AG20443 (cell line): ENCODE measurements at regions not wholly inside any gene's neighbourhood (a gene's known extent, or its start where the extent isn't known, plus 50 kb on each side); places are given as distances from the start of the nearest gene placed in this dataset.
"Not testable (repeated sequence)": the region's sequence is repeated elsewhere in the genome, so short reads cannot be mapped to it uniquely, and the experiment has no call there.

ENCODE experiments used
- DNase-seq: peaks from one replicate; pipeline ENCODE4 v3.0.0; 2012; ENCODE audit warnings: low spot score, mixed read lengths

GRCh38 chr18:1488957-1489356 lies 584.3 kb downstream of the ADCYAP1 start:
- DNase-seq: no peak

- DNase-seq: no peak
Measured at GRCh38 chr18:1495387-1495786, 590.7 kb downstream of the ADCYAP1 start.

GRCh38 chr18:1496096-1496495 lies 591.4 kb downstream of the ADCYAP1 start:
- no peak for DNase-seq

GRCh38 chr18:1498216-1498615 lies 593.5 kb downstream of the ADCYAP1 start:
- DNase-seq: no peak

- DNase-seq: no peak
Measured at GRCh38 chr18:1499265-1499664, 594.6 kb downstream of the ADCYAP1 start.

GRCh38 chr18:1503847-1504246 lies 599.2 kb downstream of the ADCYAP1 start:
- no peak for DNase-seq

GRCh38 chr18:1505856-1506255 lies 601.2 kb downstream of the ADCYAP1 start:
- no peak for DNase-seq

- DNase-seq: no peak
Measured at GRCh38 chr18:1510542-1511179, 606.0 kb downstream of the ADCYAP1 start.

- DNase-seq: no peak
Measured at GRCh38 chr18:1511619-1512311, 607.1 kb downstream of the ADCYAP1 start.

- DNase-seq: no peak
Measured at GRCh38 chr18:1513519-1513918, 608.8 kb downstream of the ADCYAP1 start.

- not testable (repeated sequence) for DNase-seq
Measured at GRCh38 chr18:1521588-1522248, 617.0 kb downstream of the ADCYAP1 start.

GRCh38 chr18:1522249-1522615 lies 617.6 kb downstream of the ADCYAP1 start:
- DNase-seq: no peak

GRCh38 chr18:1526991-1527390 lies 622.3 kb downstream of the ADCYAP1 start:
- DNase-seq: no peak

- DNase-seq: no peak
Measured at GRCh38 chr18:1527805-1528204, 623.1 kb downstream of the ADCYAP1 start.

- DNase-seq: no peak
Measured at GRCh38 chr18:1528447-1528846, 623.8 kb downstream of the ADCYAP1 start.

- no peak for DNase-seq
Measured at GRCh38 chr18:1528964-1529509, 624.4 kb downstream of the ADCYAP1 start.

GRCh38 chr18:1530650-1531049 lies 626.0 kb downstream of the ADCYAP1 start:
- DNase-seq: no peak

GRCh38 chr18:1539276-1539675 lies 634.6 kb downstream of the ADCYAP1 start:
- no peak for DNase-seq

- DNase-seq: no peak
Measured at GRCh38 chr18:1541478-1541877, 636.8 kb downstream of the ADCYAP1 start.

- DNase-seq: no peak
Measured at GRCh38 chr18:1542230-1542774, 637.6 kb downstream of the ADCYAP1 start.

GRCh38 chr18:1544016-1544415 lies 639.3 kb downstream of the ADCYAP1 start:
- no peak for DNase-seq

- not testable (repeated sequence) for DNase-seq
Measured at GRCh38 chr18:1557711-1558110, 653.0 kb downstream of the ADCYAP1 start.

GRCh38 chr18:1559563-1559962 lies 654.9 kb downstream of the ADCYAP1 start:
- no peak for DNase-seq
